ENCODE measurements at regions not wholly inside any gene's neighbourhood (a gene's known extent, or its start where the extent isn't known, plus 50 kb on each side); places are given as distances from the start of the nearest gene placed in this dataset.

- no peak for TF ChIP-seq EZH2 (IDR thresholded peaks at IDR 0.05; ENCODE audit: insufficient read depth, poor library complexity, severe bottlenecking)
- no peak for TF ChIP-seq EZH2phosphoT487 (IDR thresholded peaks at IDR 0.05; ENCODE audit: insufficient read depth, low read depth)
These were observed 518.3 kb upstream of the ZNF337 start for GRCh38 chr20:26214991-26215390.

Data from GM23248 (cell line).